ENCODE measurements at regions not wholly inside any gene's neighbourhood (a gene's known extent, or its start where the extent isn't known, plus 50 kb on each side); places are given as distances from the start of the nearest gene placed in this dataset.
A peak's percentile ranks its signal among the peaks of the same experiment; 100 is the strongest.

DNA sequence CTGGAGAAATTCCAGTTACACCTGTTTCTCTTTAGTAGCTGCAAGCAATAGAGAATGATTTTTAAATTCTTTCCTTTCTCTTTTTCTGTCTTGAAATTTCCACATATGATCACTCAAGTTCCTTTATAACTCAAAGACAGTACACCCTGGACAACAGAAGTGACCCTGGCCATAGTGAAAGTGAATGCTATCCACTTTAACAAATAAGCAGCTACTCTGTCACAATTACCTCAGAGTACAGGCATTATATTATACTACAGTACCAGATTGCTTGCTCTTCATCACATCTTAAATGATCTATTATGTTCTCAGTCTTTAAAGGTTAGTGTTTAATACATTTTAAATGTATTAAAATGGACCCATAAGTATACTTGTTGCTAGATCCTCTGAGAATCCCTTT, 136.2 kb downstream of the KLF12 start:
- DNase-seq = no peak

DNA sequence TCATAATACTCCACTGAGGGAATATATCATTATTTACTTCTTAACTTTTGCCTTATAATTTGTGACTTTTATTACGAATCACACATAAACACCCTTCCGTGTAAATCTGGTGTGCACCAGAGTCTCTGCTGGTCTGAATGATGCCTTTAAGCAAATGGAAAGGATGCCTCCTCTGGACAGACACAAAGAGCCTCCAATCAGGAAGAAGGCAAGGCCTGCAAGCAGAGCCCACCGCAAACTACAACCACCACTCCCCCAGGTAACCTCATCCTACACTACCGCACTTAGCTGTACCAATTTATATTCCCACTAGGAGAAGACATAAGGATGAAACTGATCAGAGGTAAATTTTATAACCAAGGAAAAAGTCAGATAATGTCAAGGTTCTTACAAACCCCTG, 137.6 kb downstream of the KLF12 start:
- DNase-seq = no peak

DNA sequence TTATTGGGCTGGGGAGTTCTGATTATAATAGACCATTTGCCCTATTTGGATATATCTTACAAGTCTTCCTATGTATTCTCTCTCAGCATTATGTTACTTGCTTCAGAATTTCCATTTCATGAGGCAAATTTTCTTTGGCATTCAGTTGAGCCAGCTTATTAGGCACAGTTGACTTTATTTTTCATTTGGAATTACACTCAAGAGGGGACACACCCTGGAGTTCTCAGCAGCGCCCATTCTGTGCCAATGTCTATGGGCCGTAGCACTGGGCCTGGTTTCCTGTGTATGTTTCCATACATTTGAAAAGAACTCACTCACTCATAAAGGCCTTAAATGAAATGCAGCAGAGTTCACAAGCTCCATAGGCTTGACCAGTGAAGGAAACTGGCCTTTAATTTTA, 138.5 kb downstream of the KLF12 start:
- no peak for DNase-seq

GRCh38 chr13:73993661-73994060, 140.5 kb downstream of the KLF12 start:
- DNase-seq = no peak

- no peak for DNase-seq
These were observed 142.3 kb downstream of the KLF12 start for GRCh38 chr13:73991884-73992283.

GRCh38 chr13:73991384-73991783, 142.8 kb downstream of the KLF12 start:
- DNase-seq = no peak

DNA sequence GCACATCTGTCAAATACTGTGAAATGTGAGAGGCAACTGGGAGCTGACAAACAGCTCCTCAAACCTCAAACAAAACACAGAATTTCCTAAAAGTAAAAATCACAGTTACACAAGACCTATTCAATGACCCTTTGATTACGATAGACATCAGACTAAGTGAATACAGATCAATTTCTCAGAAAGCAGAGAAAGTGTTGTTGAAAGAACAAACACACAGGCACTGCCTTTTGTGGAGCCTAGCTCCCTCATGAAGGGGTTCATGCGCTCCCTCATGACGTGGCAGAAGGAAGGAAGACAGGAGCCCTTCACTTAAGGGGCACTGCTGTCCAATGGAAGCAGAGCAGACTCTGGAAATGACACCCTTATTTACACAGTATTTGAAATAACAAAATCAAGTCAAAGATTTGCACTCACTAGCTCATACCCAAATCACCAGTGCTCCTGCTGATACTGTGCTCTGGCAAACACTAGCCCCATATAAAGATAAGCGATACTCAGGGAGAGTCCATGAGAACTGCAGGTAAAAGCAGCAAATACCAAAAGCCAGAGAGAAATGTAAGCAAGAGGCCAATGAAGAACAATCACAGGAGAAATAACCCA, 144.9 kb downstream of the KLF12 start:
- DNase-seq = no peak

DNA sequence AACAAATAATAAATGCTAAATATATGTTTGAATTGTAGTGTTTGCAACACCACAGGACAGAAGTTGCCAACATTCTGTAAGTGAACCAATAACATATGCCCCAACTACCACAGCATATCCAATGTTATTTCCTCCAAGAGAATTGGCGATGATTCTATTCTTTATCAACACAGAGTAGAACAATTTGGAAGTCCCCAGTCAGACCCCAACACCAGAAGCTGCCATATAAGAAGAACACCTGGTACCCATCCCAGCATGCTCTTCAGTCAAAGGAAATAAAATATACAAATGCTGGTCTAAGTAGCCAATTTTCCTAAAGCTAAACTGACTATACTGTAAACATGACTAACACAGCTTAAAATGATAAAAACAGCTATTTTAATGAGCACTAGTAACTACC, 145.7 kb downstream of the KLF12 start:
- DNase-seq = no peak

DNA sequence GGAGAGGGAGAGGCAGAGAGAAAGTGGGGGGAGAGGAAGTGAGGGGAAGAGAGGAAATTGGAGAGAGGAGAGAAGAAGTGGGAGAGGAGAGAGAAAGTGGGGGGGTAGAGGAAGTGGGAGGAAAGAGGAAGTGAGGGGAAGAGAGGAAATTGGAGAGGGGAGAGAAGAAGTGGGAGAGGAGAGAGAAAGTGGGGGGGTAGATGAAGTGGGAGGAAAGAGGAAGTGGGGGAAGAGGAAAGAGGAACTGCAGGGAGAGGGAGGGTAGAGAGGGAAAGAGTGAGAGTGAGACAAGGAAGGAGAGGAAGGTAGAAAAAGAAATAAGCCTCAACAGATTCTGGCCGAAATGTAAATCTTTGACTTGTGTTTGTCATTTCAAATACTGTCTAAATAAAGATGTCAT, 146.6 kb downstream of the KLF12 start:
- DNase-seq = no peak

DNA sequence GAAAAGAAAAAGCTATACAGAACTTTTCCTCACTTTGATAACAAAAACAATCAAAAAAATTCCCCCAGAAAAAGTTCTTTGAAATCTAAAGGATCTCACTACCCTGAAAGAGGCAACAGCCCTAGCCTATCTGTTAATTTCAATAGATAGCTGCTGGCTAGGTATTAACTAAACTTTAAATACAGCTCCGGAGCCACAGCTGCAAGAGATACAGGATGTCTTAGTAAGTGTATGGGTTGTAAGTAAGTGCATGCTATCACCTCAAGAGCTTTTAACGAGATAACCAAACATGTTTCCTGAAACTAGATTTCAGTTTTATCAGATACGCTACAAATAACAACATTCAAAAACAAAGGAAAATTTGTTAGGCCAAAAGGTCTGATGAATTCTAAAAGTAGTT, 148.4 kb downstream of the KLF12 start:
- DNase-seq = no peak

GRCh38 chr13:73984949-73985691, 149.1 kb downstream of the KLF12 start:
- DNase-seq = peak; percentile 81 to 84

DNA sequence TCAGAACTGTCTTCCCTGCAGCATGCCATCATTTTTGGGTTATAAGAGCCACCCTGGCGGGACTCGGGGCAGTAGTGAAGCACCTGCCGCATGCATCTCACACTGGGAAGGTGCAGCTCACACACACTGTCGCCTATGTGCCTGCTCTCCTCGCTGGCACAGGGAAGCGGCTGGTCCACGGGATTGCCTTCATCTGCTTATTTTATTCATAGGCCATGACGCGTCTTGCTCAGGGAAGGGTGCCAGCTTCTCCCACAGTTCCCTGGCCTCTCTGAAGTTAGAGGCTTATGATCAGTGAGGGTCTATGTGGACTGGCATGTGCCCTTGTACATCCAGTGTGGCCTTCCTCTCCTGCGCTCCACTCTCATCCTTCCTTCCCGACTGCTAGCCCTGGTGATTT, 150.0 kb downstream of the KLF12 start:
- DNase-seq = no peak

GRCh38 chr13:73983109-73983508, 151.1 kb downstream of the KLF12 start:
- no peak for DNase-seq

- no peak for DNase-seq
These were observed 152.6 kb downstream of the KLF12 start for GRCh38 chr13:73981595-73981994.

DNA sequence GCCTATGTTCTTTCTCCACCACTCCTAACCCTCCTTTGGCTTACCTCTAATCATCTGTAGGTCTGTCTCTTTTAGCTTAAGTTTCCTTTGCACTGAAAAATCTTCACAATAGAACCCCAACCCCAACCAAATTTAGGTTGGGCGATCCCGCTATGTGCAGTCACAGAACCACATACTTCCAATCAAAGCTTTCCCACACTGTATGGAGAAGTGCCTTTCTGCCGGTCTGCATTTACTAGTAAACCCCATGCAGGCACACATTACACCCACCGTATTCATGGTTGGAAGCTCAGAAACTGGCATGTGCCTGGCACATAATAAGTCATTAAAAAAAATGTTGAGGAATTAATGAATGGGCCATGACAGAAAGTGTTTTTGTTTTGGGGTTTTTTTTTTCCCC, 158.4 kb downstream of the KLF12 start:
- no peak for DNase-seq

- no peak for DNase-seq
These were observed 160.2 kb downstream of the KLF12 start for GRCh38 chr13:73974051-73974450.

GRCh38 chr13:73973156-73973555, 161.0 kb downstream of the KLF12 start:
- no peak for DNase-seq

DNA sequence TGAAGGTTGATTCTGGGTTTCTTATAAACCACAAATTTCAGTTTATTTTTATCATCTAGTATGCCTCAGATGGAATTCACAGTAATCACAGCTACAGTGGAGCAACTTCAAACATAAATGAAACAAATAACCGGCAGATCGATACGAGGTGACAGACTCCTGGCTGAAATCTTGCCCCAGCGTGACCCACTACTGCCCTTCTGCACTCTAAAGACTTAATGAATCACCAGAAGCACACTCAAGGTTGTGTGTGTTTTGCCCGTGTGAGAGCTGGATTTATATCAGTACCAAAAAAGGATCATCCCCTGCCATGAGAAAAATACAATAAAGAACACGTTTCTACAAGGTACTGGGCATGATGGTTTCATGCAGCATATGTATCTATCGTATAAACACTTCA, 161.7 kb downstream of the KLF12 start:
- DNase-seq = no peak

DNA sequence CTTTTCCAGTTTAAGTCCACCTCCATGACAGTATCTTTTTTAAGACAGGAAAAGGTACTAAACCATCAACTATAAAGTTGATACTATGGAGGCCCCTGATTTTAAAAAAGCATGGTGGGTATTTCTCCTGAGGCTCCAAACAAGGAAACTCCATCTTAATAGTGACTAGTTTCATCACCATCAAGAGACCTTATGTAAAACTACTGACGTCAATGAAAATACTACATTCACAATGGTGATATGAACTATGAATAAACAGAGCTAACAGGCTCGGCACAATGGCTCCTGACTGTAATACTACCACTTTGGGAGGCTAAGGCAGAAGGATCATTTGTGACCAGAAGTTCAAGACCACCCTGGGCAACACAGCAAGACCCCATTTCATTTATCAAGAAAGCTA, 162.7 kb downstream of the KLF12 start:
- no peak for DNase-seq

- no peak for DNase-seq
These were observed 163.7 kb downstream of the KLF12 start for GRCh38 chr13:73970421-73971055.

GRCh38 chr13:73967397-73968165, 166.6 kb downstream of the KLF12 start:
- DNase-seq = no peak

DNA sequence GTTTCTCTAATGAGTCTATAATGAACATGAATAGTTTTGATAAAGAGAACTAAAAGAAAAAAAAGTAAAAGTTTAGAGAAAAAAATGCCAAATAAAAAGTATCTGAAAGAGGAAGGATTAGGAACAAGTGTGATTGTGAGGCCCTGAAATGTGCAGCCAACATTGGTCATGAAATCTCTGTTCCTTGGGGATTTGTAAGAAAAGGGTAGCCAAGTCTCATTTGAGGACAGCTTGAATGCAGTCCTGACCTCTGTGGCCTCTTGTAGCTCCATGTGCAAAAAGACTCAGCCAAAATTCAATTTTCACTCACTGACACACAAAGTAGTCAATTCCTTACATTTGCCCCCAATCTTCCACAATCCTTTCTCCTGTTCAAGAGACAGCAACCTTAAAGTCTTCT, 167.9 kb downstream of the KLF12 start:
- no peak for DNase-seq

GRCh38 chr13:73962284-73962683, 171.9 kb downstream of the KLF12 start:
- DNase-seq = no peak

DNA sequence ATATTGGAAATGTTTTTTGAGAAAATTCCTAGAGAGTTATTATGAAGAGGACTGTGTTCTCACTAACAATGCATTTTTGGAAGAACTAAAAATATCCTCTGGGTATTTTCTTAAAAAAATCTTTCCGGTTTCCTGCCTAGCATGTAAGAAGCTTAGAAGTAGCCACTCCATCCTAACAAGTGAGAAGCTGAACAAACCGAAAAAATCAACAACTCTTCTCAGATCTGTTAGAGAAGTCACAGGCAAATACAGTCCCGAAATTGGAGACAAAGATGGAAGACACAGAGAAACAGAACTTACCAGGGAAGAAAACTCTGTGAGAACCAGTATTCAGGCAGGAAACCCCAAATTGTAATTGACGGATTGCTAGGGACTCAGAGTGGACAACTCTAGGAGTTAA, 173.0 kb downstream of the KLF12 start:
- no peak for DNase-seq
